NCI-H1092 treated with DMSO at 0.1 percent for 48 hours (cell line): ENCODE measurements at regions not wholly inside any gene's neighbourhood (a gene's known extent, or its start where the extent isn't known, plus 50 kb on each side); places are given as distances from the start of the nearest gene placed in this dataset.
"Not testable (repeated sequence)": the region's sequence is repeated elsewhere in the genome, so short reads cannot be mapped to it uniquely, and the experiment has no call there.

Source experiments
- DNase-seq: peaks from one replicate; lab custom pipeline; 2025; lab: John Stamatoyannopoulos, UW

DNA sequence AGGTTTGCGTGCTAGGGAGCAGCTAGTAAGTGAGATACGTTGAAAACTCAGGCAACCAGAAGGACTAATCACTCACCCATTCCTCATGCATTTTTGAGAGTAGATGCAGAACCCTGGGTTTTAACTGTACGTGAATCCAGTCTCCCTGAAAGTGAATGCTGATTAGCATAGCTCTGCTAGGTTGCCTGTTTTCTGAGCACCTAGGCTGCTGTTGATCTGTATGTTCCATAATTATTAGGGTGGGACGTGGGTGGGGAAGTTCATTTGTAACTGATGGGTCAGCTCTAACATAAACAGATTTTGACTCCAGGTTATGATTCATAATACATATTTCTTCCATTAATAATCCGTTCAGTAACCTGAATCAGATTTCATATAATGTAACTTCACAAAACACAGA lies 379.0 kb upstream of the FANCL start:
- DNase-seq: no peak

DNA sequence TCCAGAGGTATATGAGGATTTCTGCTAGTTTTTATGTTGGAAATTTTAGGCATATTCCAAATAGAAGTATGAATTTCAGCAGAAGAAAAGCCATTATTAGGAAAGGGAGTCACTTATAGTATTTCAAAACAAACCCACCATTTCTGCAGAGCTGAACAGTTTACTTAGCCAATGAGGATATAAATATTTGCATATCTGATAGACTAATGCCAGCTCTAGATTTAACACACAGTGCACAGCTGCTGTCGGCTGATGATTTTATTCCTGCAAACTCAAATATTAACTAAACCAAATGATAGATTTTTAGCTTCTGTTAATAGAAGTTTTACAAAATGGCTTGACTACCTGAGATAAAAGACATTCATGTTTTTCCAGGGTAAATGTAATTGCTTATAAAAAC lies 375.8 kb upstream of the FANCL start:
- no peak for DNase-seq

DNA sequence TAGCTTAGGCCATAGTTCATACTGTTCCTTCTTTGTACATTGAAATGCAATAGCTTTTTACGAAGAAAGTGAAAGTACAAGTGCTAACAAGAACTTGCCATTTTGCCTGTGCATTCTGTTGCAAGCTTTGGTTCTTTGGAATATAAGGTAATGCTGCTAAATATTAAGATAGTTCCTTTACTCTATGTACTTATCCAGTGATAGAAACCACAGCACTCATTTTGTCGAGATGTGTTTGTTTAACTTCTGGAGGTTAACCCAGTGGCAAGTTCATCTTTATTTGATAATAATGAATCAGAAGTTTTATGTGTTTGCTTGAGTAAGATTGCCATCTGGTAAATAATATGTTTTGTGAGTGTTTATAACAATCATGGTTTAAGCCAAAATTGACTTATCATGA lies 373.1 kb upstream of the FANCL start:
- no peak for DNase-seq

DNA sequence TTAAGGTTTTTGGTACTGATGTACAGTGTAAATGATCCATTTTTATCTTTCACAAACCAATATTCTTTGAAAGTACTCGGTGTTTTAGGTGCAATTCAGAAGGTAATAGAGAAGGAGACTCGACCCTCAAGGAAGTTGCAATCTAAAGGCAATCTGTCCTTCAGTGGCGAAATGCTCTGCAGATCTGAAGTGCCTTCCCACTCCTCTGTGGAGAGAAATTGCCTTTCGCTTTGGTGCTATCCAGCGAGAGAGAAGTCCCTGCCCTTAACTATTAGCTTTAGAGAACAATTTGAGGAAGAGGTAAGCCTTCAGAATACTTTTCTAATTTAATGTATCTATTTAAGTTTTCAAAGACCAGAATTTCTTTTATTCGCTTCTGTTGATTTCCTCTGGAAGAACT lies 371.8 kb upstream of the FANCL start:
- DNase-seq: no peak

DNA sequence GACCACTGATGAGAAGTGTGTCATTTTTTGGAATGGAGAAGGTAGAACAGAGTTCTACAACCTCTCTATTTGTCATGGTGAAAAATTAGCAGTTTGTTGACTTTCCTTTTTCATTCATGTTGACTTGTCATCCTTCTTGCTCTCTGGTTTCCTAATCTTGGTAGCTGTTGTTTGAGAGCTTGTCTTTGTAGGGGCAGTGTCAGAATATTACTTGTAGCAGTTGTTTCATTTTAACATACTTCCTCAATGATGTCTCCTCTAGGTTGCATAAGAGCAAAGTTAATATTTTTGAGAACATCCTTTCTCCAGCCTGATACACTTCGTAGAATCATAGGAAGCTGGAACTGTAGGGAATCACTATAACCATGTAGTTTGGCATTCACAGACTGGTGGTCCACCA lies 368.2 kb upstream of the FANCL start:
- no peak for DNase-seq

DNA sequence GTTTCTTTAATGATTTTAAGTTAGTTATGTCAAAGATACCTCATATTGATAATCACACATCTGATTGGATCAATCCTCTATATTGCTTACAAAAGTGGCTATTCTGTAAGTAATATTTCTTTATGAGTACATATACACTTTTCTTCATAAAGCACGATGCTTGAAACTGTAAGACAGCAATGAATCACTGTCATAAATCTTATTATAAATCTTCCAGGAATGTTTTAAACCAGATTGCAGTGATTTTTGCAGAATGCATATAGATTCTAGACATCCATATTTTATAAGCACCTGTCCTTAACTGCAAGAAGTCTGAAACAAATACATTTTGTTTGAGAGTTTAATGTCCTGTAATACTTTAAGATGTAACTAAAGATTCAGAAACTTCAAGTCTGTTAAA lies 367.0 kb upstream of the FANCL start:
- DNase-seq: no peak

DNA sequence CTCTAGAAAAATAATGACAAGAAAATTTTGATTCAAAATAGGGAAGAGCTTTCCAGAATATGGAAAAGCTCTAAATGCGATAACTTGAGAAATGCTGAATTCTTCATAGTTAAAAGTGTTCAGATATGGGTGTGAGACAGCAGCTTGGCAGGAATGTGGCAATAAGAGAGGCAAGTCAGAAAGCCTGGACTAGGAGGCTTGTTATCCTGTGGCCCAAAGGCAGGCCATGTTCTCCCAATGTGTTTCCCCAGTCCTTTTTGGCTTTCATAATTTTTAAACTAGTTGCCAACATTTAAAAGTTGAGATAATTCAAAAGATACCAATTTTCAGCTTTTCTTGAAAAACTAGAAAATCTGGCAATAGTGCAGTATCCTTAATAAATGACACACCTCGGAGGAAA lies 366.3 kb upstream of the FANCL start:
- no peak for DNase-seq

DNA sequence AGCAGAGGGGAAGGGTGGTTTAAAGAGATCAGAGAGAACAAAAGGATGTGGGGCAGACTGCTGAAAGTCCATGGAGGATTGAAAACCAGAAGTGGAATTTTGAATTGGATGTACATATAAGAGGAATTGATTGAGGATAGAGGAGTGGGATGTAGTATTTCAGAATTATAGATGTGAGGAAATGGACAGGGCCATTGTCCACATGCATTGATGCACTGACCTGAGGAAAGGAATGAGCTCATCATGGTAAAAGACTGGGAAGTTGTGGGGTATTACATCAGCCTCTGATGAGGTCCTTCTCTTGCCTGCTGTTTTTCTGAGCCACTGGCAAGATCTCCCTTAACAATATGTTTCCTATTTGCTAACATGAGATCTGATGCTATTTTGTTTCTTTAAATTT lies 365.7 kb upstream of the FANCL start:
- no peak for DNase-seq

DNA sequence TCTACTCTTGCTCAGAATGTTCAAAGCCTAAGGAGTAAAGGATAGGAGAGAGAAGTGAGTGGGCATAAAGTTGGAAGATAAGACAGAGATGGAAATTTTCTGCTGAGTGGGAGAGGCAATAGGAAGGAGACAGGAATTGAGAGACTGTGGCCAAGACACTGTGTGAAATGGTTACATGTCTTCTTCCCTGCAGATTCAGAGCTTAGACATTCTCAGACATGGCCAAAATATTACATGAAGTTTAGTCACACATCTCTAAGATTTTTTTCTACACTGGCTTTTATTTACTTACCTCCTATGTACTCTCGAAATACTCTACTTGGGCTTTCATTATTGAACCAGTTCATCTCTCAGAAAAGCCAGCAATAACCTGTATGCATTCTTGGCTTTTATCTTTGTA lies 363.0 kb upstream of the FANCL start:
- DNase-seq: no peak

DNA sequence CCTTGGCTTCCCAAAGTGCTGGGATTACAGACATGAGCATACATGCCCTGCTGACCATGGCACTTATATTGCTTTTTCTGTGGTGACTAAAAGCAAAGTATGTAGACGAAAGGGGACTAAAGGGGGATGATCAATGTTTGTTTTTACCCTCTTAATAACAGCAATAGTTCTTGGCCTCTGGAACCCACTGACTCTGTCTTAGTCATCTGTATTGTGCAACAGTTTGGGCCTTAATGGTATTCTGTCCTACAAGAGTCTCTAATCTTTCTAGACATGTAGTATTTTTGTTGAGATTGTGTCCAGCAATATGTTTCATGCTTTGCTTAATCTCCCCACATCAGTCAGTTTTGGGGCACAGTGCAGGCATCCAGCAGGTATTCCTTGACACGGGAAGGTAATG lies 359.9 kb upstream of the FANCL start:
- DNase-seq: no peak

DNA sequence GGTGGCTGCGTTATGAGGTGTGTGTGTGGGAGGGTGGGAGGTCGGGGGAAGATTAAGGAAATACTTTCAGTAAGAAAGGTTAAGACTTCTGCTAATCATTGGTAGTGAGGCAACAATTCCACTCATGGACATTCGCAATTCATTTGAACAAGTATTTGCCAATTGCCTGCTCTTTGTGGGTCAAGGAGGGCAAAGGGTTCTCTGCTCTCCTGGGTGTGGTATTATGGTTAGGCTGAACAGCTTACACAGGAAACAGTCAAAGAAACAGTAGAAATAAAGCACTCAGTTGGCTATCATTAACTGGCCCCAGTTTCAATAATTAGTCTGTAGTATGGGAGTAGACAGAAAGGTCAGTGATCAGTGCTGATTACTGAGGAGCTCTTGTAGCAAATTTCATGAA lies 357.0 kb upstream of the FANCL start:
- DNase-seq: no peak

DNA sequence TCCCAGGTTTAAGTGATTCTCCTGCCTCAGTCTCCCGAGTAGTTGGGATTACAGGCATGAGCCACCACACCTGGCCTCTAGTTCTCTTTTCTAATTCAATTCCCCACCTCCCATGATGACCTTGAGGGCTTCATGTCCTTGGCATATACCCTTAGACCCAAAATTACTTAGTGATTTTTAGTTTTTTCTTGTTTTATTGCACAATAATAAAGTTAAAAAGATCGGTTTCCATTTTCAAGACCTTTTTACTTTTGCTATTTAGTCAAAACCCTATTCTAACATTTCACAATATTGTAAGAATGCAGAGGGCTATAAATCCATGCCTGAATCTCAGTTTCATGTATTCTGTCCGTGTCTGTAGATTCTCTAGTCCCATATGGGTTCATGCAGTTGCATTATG lies 354.6 kb upstream of the FANCL start:
- no peak for DNase-seq

DNA sequence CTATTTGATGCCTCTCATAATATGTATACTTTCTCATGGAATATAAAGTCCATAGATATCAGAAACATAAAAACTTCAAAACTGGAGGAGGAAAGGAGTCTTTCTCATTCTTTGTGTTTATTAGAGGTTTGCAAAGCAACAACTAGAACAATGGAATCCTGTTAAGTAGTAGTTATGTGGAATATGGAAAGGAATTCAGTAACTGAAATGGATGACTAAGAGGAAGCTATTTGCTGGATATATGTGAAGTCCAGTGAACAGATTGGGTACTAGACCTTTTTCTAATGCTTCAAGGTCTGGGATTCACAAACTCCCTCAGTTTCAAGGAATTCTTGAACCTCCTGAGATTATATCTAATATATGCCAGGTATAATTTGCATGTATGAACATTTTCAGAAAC lies 353.6 kb upstream of the FANCL start:
- no peak for DNase-seq

DNA sequence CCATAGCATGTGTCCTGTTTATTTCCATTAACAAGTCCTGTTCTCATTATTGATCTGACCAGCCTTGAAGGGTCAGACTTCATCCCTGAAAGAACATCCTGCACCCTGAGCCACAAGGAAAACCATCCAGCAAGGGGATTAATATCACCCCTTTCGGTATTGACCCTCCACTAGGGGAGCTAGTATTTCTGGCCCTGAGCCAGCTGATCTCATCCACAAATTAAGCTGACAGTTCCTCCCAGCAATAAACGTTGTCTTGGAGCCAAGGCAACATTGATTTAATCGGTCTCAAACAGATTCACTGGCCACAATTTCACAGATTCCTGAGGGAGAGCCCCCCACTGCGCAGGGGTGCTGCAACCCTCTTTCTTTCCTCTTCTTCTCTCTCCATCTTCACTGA lies 353.1 kb upstream of the FANCL start:
- DNase-seq: no peak

DNA sequence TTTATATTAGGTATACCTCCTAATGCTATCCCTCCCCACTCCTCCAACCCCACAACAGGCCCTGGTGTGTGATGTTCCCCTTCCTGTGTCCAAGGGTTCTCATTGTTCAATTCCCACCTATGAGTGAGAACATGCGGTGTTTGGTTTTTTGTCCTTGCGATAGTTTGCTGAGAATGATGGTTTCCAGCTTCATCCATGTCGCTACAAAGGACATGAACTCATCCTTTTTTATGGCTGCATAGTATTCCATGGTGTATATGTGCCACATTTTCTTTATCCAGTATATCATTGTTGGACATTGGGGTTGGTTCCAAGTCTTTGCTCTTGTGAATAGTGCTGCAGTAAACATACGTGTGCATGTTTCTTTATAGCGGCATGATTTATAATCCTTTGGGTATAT lies 345.1 kb upstream of the FANCL start:
- DNase-seq: not testable (repeated sequence)

DNA sequence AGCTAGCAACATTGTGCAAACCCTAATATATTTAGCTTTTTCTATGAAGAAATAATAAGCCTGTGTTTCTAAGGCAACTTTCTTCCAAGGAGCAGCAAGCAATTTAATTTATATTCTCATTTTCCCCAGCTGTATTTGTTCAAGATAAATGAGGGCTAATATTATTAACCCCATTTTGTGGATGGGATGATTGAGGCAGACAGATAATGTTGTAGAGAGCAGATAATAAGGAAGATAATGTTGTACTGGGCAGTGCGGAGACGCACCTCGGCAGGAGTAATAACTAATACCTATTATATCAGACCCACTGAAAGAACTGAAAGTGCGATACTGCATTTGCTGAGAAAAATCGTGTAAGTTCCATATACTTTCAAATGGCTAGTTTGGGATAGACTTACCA lies 344.1 kb upstream of the FANCL start:
- DNase-seq: no peak

DNA sequence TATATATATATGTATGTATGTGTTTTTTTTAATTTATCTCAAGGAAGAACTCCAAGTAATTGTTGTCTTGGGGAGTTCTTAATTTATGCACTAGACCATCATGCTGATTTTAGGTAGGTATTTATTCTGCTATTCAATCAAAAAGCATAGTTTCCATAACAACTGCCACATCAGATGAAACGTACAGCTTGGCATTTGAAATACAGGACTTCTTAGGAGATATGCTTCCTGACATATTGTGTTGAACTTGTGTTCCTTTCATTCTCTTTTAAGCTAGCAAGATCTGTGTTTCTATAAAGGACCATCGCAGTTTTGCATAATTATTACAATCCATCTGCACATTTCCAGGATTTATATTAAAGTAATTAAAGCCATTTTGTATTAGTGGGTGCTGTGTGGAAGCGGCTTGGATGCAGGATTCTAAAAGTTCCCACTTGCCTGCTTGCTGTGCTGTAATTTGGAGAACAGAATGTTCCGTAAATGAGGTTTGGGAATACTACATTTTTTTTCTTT lies 343.5 kb upstream of the FANCL start:
- no peak for DNase-seq

DNA sequence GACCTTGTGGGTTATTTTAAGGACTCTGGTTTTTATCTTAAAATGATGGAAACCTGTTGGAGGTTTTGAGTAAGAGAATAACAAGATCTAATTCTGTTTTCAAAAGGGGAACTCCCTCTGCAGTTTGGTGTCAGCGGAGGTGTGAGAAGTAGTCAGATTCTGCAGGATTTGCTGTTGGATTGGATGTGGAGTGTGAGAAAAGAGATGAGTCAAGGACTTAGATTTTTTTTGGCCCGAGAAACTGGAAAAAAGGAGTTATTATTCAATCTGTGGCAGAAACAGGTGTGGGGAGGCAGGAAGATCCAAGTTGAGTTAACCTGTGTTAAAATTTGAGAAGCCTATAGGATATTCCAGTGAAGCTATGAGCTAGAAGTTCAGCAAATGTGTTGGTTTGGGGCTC lies 337.2 kb upstream of the FANCL start:
- DNase-seq: no peak

DNA sequence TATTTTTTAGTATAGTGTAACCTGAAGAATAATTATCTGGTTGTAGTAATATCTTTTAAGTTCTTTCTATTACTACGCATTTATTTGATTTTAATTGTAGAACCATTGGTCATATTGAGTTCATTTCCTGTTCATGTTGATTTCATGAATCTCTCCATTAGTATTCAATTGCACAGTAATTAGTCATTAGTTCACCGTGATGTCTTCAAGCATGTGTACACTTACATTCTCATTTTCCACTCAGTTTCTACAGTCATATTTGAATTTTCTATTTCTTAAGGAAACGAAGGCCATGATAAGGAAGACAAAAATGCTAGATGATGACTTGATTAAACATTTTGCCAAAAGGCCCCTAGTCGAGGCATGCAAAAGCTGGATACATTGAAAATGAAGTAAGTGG lies 333.7 kb upstream of the FANCL start:
- no peak for DNase-seq

DNA sequence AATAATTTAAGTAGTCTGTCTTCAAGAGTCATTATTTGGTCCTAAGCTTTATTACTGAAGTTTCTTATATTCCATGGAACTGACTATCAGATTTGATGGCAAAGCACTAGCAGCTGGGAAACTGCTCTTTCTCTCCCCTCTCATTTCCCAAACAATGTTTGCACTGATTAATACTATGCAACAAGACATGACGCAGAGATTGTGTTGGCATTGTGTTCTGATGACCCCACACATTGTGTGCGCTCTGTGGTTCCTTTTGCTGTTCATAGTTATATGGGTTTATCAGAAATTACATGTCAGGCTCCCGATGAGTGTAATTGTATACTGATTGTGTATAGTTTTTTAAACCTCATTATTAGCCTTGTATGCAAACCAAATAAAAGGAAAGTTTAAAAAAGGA lies 331.6 kb upstream of the FANCL start:
- DNase-seq: no peak

DNA sequence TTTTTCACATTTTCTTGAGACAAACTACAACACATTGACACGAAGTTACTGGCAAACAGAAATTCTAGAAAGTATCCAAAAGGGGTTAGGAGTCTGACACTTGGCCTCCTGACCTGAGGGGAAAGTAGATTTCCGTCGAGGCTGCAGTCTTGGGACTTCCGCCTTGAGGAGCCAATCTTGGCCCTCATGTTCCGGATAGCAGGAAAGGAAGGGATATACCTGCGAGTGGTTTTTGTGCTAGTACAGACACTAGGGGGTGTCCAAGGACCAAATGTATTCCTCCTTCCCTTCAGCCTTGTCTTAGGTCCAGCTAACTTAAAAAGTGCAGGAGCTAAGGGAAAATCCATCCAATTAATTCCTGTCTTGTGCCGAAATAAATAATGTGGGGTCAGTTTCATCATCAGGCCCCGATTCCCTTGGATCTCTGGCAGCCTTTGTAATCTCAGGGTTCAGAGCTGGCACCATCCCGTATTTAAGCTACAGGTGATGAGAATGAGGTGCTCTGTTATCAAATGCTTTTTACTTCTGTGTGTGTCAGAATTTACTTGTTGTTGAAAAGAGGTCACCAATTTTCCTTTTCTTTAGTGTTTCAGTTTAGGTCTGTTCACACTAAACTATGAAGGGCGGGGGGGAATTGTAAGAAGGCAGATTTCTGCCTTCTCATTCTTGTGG lies 330.2 kb upstream of the FANCL start:
- peak; percentile 40 for DNase-seq

DNA sequence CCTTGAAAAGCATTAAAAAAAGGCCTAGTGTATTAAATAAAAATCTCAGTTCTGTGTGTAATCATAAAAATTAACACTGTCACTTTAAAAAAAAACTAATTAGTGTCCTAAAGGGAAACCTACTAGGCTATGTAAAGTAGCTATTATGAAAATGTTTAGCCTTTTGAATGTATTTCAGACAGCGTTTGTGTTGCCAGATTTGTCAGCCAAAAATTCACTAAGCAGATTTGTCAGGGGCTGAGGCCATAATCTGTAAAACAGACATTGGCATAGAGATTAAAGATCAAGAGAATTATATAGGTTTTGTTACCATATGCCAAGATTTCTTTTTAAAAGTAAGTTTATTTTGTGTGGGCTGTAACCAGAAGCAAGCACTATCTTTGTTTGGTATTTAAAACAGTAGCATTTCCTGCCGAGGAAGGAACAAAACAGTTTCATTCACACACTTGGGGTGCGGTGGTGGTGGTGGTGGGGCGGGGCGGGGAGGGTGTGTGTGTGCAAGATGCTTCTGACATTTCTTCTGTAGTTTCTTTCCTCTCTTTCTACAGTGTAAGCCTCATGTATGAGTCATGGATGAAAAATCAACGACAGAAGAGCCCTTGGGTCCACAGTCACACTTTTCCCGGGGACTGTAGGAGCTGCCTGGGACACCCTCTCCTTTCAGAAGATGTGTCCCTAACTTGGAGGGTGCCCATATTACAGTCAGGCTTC lies 328.5 kb upstream of the FANCL start:
- no peak for DNase-seq

DNA sequence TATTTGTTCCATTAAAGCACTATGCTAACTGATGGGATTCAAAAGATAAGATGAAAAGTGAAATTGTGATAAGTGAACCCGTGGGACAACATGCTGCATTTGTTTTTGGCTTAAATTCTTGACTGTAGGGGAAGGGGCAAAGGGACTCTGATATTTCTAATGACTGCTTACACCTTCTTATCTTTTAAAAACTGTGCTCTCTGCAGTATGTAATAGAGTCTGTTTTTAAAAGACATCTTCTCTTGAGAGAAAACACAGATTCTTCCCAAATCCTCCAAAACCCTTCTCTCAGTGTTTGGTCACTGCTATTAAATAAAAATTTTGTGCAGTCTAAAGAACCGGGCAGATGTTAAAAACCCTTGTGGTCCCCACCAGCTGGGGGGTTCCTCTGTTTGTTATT lies 327.8 kb upstream of the FANCL start:
- DNase-seq: no peak

DNA sequence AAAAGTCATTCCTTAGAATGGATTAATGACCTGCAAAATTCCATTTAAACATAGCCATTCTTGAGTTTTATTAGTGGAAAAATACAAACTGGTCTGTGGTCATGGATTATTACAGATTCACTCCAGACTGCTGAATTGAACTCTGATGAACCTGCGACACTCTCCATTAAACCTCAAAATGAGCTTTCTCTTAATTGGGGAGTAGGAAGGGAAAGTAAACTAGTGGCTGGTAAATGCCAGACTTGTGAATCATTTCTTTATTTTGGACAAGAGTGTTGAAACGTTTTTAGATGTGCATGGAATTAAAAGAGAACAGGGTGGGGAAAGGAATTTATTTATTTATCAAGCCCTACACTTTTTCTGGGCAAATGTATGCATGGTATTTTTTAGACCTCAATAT lies 321.2 kb upstream of the FANCL start:
- DNase-seq: no peak
